NCI-H1417 treated with DMSO at 0.1 percent for 48 hours (cell line): ENCODE measurements at regions not wholly inside any gene's neighbourhood (a gene's known extent, or its start where the extent isn't known, plus 50 kb on each side); places are given as distances from the start of the nearest gene placed in this dataset.

Experiments
- DNase-seq: peaks from one replicate; lab custom pipeline; 2025; lab: John Stamatoyannopoulos, UW

DNA sequence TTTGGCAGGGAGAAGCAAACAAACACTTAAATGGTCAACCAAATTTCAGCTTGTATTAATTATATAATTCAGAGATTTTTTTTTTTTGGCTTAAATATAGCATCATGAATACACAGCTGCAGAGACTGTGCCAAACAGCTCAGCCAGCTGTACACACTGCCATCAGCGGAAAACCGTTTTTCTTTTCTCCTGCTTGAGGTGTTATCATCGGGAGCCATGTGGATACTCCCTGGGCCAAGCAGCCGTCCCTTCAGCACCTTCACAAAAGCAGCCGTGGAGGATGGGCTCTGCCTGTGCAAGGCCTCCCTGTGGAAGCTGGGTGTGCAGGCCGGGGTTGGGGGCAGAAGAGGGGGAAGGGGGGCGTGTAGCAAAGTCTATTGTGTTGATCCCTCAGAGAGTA, 85.0 kb downstream of the NUF2 start:
- DNase-seq, result peak; percentile 15

DNA sequence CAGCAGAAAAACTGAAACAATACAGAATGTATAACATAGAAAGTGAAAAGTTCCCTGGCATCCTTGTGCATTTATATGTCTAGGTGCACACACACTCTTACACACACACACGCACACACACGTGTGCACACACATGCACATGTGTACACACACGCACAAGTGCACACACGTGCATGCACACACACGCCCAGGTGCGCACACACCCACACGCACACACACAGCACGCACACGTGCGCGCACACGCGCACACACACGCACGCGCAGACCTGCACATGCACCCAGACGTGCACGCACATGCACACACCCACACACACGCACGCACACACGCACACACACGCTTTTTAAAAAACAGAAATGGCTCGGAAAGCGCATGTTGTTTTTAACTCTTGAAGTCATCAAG, 86.5 kb downstream of the NUF2 start:
- no peak for DNase-seq

- DNase-seq, result peak; percentile 44
Observed at GRCh38 chr1:163410073-163410999, 88.6 kb downstream of the NUF2 start.

DNA sequence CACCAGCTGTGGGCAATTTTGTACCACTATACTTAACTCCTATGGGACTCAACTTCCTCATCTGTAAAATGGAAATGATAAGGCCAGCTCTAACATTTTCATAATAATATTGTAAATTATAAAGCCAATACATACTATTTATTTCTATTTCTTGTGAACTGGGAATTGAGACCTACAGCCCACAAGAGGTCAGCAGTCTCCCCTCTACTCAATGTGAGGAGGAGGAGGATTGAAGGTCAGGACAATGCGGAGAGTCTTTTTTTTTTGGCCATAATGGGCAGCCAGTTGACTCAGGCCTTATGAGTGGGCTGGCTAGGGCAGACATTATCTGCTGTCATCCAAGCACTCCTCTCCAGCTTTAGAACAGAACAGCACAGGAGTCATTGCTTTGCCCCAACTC, 90.5 kb downstream of the NUF2 start:
- DNase-seq, result no peak

GRCh38 chr1:163414778-163415177, 93.0 kb downstream of the NUF2 start:
- DNase-seq, result no peak

GRCh38 chr1:163421701-163422100, 99.9 kb downstream of the NUF2 start:
- DNase-seq, result no peak

DNA sequence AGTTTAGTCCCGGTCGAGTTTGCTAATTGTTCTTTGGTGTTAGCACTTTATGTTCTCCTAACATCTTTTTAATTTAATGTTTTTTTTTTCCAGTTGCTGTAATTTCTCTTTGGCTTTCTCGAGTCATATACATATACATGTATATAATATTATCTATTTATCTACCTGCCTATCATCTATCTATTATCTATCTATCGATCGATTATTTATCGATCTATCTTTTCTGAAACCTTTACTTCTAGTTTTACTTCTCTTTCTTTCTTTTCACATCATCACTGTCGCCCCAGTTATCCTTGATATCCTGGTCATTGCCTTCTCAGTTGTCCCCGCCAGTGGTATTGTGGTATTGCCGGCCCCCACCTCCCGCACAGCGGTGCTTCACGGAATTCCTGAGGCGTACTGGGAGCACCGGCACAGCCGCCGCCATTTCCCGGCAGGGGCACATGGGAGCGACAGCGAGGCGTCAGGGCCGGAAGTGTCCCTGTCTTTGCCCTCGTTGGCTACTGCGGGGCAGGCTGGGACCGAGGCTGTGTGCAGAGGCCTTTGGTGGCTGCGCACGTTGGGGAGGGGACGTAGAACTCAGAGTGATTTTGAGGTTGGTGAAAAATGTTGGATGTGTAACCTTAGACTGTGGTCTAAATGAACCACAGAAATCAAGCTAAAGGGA, 101.1 kb downstream of the NUF2 start:
- no peak for DNase-seq

- DNase-seq, result no peak
Observed at GRCh38 chr1:163426505-163427251, 104.9 kb downstream of the NUF2 start.

DNA sequence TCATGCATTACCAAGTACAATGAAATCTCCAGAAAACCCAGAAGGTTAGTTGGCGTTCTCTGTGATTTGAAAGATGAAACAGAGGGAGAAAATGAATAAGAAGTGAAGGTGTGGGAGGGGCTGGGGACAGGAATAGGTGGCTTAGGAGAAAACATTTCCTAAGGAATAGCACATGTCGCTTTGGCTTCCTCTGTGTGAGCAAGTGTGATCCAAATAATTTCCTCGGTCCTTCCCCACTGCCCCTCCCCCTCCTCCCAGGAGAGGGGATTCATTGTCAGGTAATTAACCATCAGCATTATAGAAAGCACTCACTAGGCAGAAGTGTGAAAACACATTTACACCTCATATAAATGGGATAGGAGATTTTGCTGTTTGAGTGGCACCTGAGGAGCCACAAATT, 105.5 kb downstream of the NUF2 start:
- no peak for DNase-seq

DNA sequence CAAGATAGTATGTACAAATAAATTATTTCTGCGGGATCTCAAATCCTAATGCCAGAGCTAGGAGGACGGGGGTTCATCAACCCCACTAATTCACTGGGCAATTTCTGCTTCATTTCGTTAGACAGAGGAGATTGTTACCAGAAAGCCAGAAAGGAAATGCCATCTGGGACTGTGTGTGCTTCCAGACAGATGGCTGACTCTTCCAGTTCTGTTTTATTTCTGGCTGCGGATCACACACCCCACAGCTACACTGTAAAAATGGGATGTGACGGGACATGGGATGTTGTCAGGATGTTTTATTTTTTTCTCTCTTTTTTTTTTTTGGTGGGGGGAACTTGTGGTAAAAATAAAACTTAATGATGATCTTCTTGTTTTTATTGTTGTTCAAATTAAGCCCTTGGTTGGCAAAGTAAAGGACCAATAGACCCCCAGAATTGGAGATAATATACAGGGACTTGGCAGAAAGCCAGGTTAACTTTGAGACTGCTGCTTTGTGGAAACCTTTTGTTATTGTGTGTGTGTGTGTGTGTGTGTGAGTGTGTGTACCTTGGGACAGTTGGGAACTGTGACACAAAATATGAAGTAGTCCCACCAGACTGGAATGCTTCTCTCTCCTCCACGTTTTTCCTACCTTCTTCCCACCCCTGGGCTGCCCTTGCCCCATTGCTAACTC, 114.5 kb downstream of the NUF2 start:
- DNase-seq, result no peak

GRCh38 chr1:163439471-163439870, 117.7 kb downstream of the NUF2 start:
- DNase-seq, result no peak

- DNase-seq, result no peak
Observed at GRCh38 chr1:163440090-163440489, 118.3 kb downstream of the NUF2 start.

GRCh38 chr1:163442231-163442879, 120.6 kb downstream of the NUF2 start:
- DNase-seq, result no peak

GRCh38 chr1:163442895-163443294, 121.1 kb downstream of the NUF2 start:
- no peak for DNase-seq

GRCh38 chr1:163443863-163444262, 122.1 kb downstream of the NUF2 start:
- DNase-seq, result no peak

GRCh38 chr1:163444665-163445064, 122.9 kb downstream of the NUF2 start:
- no peak for DNase-seq

- DNase-seq, result no peak
Observed at GRCh38 chr1:163450986-163451385, 129.2 kb downstream of the NUF2 start.

GRCh38 chr1:163459539-163459938, 137.8 kb downstream of the NUF2 start:
- DNase-seq, result no peak

GRCh38 chr1:163467289-163467688, 145.5 kb downstream of the NUF2 start:
- no peak for DNase-seq

DNA sequence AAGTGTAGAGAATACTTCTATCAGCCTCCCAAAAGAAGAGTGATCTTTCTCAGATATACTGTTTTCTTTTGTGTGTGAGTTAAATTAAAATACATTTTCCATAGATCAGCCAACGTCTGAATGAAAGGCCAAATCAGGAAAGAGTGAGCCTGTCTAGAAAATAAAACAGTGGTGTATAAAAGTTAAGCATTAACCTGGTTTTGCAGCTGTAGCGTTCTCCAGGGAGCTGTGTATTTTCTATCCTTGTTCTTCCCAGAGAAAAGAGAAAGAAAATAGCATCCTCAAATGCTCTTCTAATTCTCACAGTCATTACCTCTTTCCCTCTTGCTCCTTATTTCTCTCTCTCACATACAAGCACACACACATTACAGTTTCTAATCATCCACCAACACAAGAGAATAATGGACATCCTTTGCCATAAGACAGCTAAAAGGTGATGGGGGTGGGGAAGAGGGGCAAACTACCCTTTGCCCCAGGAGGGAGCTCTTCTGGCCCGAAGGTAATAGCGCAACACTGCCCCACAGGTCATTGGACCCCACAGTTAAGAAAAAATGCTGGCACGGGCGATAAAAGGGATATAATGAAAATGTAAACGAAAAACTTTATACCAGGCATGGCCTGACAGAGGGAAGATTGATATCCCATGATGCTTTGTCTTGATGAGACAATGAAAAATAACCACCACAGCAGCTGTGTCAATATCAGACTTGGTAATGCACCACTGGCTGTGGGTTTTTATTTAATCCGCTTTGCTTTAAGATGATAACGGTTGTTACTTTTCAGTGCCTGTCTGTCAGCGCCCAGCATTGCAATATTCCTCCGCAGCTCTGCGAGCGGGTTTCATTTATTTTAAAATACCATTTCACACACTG, 150.3 kb downstream of the NUF2 start:
- peak; percentile 90 for DNase-seq
